ENCODE measurements at regions not wholly inside any gene's neighbourhood (a gene's known extent, or its start where the extent isn't known, plus 50 kb on each side); places are given as distances from the start of the nearest gene placed in this dataset.

DNA sequence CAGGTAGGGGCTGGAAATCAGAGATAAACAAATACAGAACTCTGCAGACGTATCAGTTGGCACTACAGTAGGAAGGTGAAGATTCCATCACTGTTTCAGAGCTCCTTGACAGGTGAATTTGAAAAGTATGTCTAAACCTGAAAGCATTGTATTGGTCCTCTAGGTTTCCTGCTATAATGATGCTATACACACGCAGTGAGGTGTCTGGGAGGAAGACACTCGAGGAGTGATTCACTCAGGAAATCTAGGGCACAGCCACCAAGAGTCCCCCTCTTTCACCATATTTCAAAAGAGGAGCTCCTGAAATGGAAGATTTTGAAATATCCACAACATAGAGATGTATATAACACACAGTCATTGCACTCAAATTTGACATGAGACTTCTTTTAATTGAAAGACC is 331.0 kb upstream of the DACH1 start:
- intact Hi-C loops (cut with micrococcal nuclease; ENCODE audit: unreplicated experiment) = no loop called here
- no peaks in the 10 kb centered on the region for H3K27me3 ChIP-seq (ENCODE audit: control insufficient read depth in 1 of 2, insufficient read depth in 2 of 2, low read length in 2 of 2)
- H3K4me1 ChIP-seq (ENCODE audit: insufficient read depth, low read length) = no peaks in the 10 kb centered on the region
- H4K20me1 ChIP-seq (ENCODE audit: insufficient read depth, low read length) = no peaks in the 10 kb centered on the region
- ChIA-PET POLR2A (no interaction called here), CTCF (ENCODE audit: low intra/inter-chr PET ratio, low total read pairs) (no interaction called here)
- in situ Hi-C loops (cut with HindIII; ENCODE audit: extremely low pct_ligation_motif_present, low pct_unique_long_range_greater_than_20kb) = no loop called here
- no peak overlapping the region for H3K4me2 ChIP-seq (ENCODE audit: low read depth, low read length)
- ATAC-seq = no peak
- TF ChIP-seq ZNF225 (CRISPR knock-in tag; IDR thresholded peaks at IDR 0.05) (no peak), KMT2A (CRISPR knock-in tag; IDR thresholded peaks at IDR 0.05) (no peak)
- TF ChIP-seq, protein P1, sequence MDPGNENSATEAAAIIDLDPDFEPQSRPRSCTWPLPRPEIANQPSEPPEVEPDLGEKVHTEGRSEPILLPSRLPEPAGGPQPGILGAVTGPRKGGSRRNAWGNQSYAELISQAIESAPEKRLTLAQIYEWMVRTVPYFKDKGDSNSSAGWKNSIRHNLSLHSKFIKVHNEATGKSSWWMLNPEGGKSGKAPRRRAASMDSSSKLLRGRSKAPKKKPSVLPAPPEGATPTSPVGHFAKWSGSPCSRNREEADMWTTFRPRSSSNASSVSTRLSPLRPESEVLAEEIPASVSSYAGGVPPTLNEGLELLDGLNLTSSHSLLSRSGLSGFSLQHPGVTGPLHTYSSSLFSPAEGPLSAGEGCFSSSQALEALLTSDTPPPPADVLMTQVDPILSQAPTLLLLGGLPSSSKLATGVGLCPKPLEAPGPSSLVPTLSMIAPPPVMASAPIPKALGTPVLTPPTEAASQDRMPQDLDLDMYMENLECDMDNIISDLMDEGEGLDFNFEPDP (CRISPR knock-in tag; conservative IDR thresholded peaks at IDR 0.05) = no peak
- TF ChIP-seq, protein P2, sequence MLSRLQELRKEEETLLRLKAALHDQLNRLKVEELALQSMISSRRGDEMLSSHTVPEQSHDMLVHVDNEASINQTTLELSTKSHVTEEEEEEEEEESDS (CRISPR knock-in tag; IDR thresholded peaks at IDR 0.05; ENCODE audit: borderline replicate concordance) = no peak
- TF ChIP-seq, protein P3, sequence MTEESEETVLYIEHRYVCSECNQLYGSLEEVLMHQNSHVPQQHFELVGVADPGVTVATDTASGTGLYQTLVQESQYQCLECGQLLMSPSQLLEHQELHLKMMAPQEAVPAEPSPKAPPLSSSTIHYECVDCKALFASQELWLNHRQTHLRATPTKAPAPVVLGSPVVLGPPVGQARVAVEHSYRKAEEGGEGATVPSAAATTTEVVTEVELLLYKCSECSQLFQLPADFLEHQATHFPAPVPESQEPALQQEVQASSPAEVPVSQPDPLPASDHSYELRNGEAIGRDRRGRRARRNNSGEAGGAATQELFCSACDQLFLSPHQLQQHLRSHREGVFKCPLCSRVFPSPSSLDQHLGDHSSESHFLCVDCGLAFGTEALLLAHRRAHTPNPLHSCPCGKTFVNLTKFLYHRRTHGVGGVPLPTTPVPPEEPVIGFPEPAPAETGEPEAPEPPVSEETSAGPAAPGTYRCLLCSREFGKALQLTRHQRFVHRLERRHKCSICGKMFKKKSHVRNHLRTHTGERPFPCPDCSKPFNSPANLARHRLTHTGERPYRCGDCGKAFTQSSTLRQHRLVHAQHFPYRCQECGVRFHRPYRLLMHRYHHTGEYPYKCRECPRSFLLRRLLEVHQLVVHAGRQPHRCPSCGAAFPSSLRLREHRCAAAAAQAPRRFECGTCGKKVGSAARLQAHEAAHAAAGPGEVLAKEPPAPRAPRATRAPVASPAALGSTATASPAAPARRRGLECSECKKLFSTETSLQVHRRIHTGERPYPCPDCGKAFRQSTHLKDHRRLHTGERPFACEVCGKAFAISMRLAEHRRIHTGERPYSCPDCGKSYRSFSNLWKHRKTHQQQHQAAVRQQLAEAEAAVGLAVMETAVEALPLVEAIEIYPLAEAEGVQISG (CRISPR knock-in tag; IDR thresholded peaks at IDR 0.05) = no peak
- no peak overlapping the region for H3K9ac ChIP-seq (ENCODE audit: insufficient read depth, low read depth, low read length)
- no peaks in the 10 kb centered on the region for H3K79me2 ChIP-seq (ENCODE audit: insufficient read depth, low read length)
- H2AFZ ChIP-seq (ENCODE audit: low read length) = no peak overlapping the region
- BruUV-seq (replicated peaks) = no TSS peak
- H3K9me3 ChIP-seq (ENCODE audit: low read length) = no peaks in the 10 kb centered on the region
- H3K4me3 ChIP-seq (replicated peaks in 1 of 3; ENCODE audit: insufficient read depth in 1 of 3, low read depth in 2 of 3, low read length in 3 of 3) = no peak overlapping the region
- no peak for FAIRE-seq
- 2% methylated on average over 3 of the region's 3 CpGs for WGBS (ENCODE audit: low lambda C conversion rate)
- DNase-seq (ENCODE audit: low spot score) = no peak
- no peak overlapping the region for H3K27ac ChIP-seq (ENCODE audit: extremely low read length, insufficient read depth, low read length)
- no peaks in the 10 kb centered on the region for H3K36me3 ChIP-seq (replicated peaks in 1 of 2; ENCODE audit: control insufficient read depth in 1 of 2, insufficient read depth in 2 of 2, low read length in 2 of 2)
